ENCODE measurements at regions not wholly inside any gene's neighbourhood (a gene's known extent, or its start where the extent isn't known, plus 50 kb on each side); places are given as distances from the start of the nearest gene placed in this dataset.

- TF ChIP-seq ZNF33A (CRISPR knock-in tag; IDR thresholded peaks at IDR 0.05; ENCODE audit: borderline replicate concordance) (no peak), NBN (conservative IDR thresholded peaks at IDR 0.05) (no peak), GABPB1 (CRISPR knock-in tag; IDR thresholded peaks at IDR 0.05) (peak; percentile 4; the same call in 1 of the 2 replicates), ZSCAN21 (CRISPR knock-in tag; IDR thresholded peaks at IDR 0.05; ENCODE audit: borderline replicate concordance) (0 out of 2 replicates have a peak, but pooled peaks have one; percentile 28), ZNF83 (CRISPR knock-in tag; IDR thresholded peaks at IDR 0.05; ENCODE audit: borderline replicate concordance) (no peak), BHLHE40 (IDR thresholded peaks at IDR 0.05; ENCODE audit: low read length) (no peak), ZNF501 (CRISPR knock-in tag; IDR thresholded peaks at IDR 0.05) (peak; percentile 90), ZNF280B (CRISPR knock-in tag; IDR thresholded peaks at IDR 0.05; ENCODE audit: borderline replicate concordance) (peak; percentile 56; the same call in 1 of the 2 replicates), ZEB1 (IDR thresholded peaks at IDR 0.05; ENCODE audit: insufficient replicate concordance, low read depth) (no peak), FOXO1 (CRISPR knock-in tag; IDR thresholded peaks at IDR 0.05) (peak; percentile 65; the same call in 1 of the 2 replicates), RXRB (CRISPR knock-in tag; IDR thresholded peaks at IDR 0.05; ENCODE audit: borderline replicate concordance) (no peak), KAT7 (CRISPR knock-in tag; IDR thresholded peaks at IDR 0.05; ENCODE audit: borderline replicate concordance) (peak; percentile 69; the same call in 1 of the 2 replicates), MYC (CRISPR knock-in tag; IDR thresholded peaks at IDR 0.05; ENCODE audit: borderline replicate concordance) (no peak), HMGXB3 (CRISPR knock-in tag; IDR thresholded peaks at IDR 0.05; ENCODE audit: borderline replicate concordance) (no peak), TAF15 (IDR thresholded peaks at IDR 0.05; ENCODE audit: low read depth, low read length, poor library complexity, severe bottlenecking) (peak; percentile 46), ZBTB38 (CRISPR knock-in tag; IDR thresholded peaks at IDR 0.05) (no peak), CHD4 (IDR thresholded peaks at IDR 0.05; ENCODE audit: borderline replicate concordance, low read length) (peak; percentile 93), YEATS4 (CRISPR knock-in tag; IDR thresholded peaks at IDR 0.05; ENCODE audit: borderline replicate concordance) (no peak), ZNF572 (CRISPR knock-in tag; IDR thresholded peaks at IDR 0.05) (peak; percentile 87), ZNF564 (CRISPR knock-in tag; IDR thresholded peaks at IDR 0.05) (0 out of 2 replicates have a peak, but pooled peaks have one; percentile 19)
Observed at GRCh38 chr17:73797594-73798110, 153.4 kb upstream of the SDK2 start (continued).

Measured in HepG2 (cell line).